GM12878 (cell line): ENCODE measurements at regions not wholly inside any gene's neighbourhood (a gene's known extent, or its start where the extent isn't known, plus 50 kb on each side); places are given as distances from the start of the nearest gene placed in this dataset.

ENCODE experiments used
- ATAC-seq: fragments of 200-7000 bp; cut with Tn5 transposase; 3 replicates; pipeline ENCODE4 v1.9.1; 2020; ENCODE audit warnings: mild to moderate bottlenecking, moderate library complexity
- BruUV-seq: library from RNA; stranded (reverse); fragments of 400-500 nt; replicated peaks from 2 replicates; lab custom pipeline; 2021; lab: Mats Ljungman, UMichigan
- CTCF ChIA-PET: fragments of 300-600 bp; sonication (Branson Sonifier 250); formaldehyde crosslinking; extraction: SDS; loops from one replicate; lab custom pipeline; 2021; ENCODE audit warnings: inconsistent platforms; lab: Yijun Ruan, JAX
- POLR2A ChIA-PET: fragments of 350-600 bp; formaldehyde crosslinking; extraction: SDS; loops from one replicate; lab custom pipeline; 2021; ENCODE audit warnings: inconsistent platforms; lab: Charles Lee
- RAD21 ChIA-PET: fragments of 300-600 bp; sonication (Branson Sonifier 250); formaldehyde crosslinking; loops from one replicate; lab custom pipeline; 2023; ENCODE audit warnings: antibody characterized with exemption; ENCODE audit not compliant: unreplicated experiment; lab: Charles Lee
- SMC1A ChIA-PET: fragments of 300-600 bp; sonication (Branson Sonifier 250); formaldehyde crosslinking; loops from one replicate; lab custom pipeline; 2023; ENCODE audit not compliant: unreplicated experiment, uncharacterized antibody; lab: Charles Lee
- DNase-seq: peaks from one replicate; pipeline ENCODE4 v3.0.0-alpha.2; 2011; ENCODE audit warnings: low read depth, low spot score
- FAIRE-seq: peaks from 3 replicates; lab custom pipeline; 2011; peaks lifted over from hg19 to GRCh38; lab: Jason Lieb, UNC
- H2AFZ ChIP-seq: 2 replicates; pipeline ENCODE4 v1.6.0; 2011; ENCODE audit warnings: low read depth, low read length, control low read depth; ENCODE audit not compliant: control insufficient read depth
- H3K27ac ChIP-seq: 2 replicates; pipeline ENCODE4 v1.5.1; 2011; ENCODE audit warnings: control low read depth; ENCODE audit not compliant: control insufficient read depth, insufficient read depth
- H3K27me3 ChIP-seq, 2 experiments: replicated peaks in 1 of 2; 2 replicates each; pipeline versions ENCODE4 v1.6.0 to v1.6.1; 2011; ENCODE audit warnings: low read length in 1 of 2; ENCODE audit not compliant: control insufficient read depth in 2 of 2, insufficient read depth in 2 of 2
- H3K36me3 ChIP-seq, 2 experiments: 2 replicates each; pipeline ENCODE4 v1.5.1; 2011; ENCODE audit warnings: low read length in 1 of 2; ENCODE audit not compliant: control insufficient read depth in 2 of 2, insufficient read depth in 2 of 2
- H3K4me1 ChIP-seq: 2 replicates; pipeline ENCODE4 v1.6.1; 2011; ENCODE audit warnings: mild to moderate bottlenecking, low read length, moderate library complexity, mixed read lengths; ENCODE audit not compliant: control insufficient read depth, insufficient read depth
- H3K4me2 ChIP-seq: 2 replicates; pipeline ENCODE4 v1.6.0; 2011; ENCODE audit warnings: control low read depth; ENCODE audit not compliant: control insufficient read depth, insufficient read depth
- H3K4me3 ChIP-seq: fragments of 200-600 bp; sonication (generic); 2 replicates; pipeline ENCODE4 v1.5.1; 2016
- H3K79me2 ChIP-seq: 2 replicates; pipeline ENCODE4 v1.6.0; 2011; ENCODE audit warnings: low read length; ENCODE audit not compliant: control insufficient read depth, insufficient read depth
- H3K9ac ChIP-seq: 2 replicates; pipeline ENCODE4 v1.8.0; 2011; ENCODE audit warnings: low read length, control low read depth, mixed read lengths; ENCODE audit not compliant: control insufficient read depth, insufficient read depth
- H3K9me3 ChIP-seq: replicated peaks from 3 replicates; pipeline ENCODE4 v1.5.1; 2011; ENCODE audit warnings: mild to moderate bottlenecking, low read length; ENCODE audit not compliant: control insufficient read depth, insufficient read depth
- H4K20me1 ChIP-seq: 2 replicates; pipeline ENCODE4 v1.6.0; 2011; ENCODE audit not compliant: control insufficient read depth, insufficient read depth
- BCLAF1 ChIP-seq: fragments of 450-650 bp; IDR thresholded peaks from 2 replicates; pipeline ENCODE4 v1.6.1; 2017; ENCODE audit warnings: antibody characterized with exemption, mild to moderate bottlenecking, moderate library complexity
- CBX5 ChIP-seq: sonication (generic); IDR thresholded peaks from 2 replicates; pipeline ENCODE4 v1.6.1; 2016; ENCODE audit warnings: low read depth, moderate library complexity, mild to moderate bottlenecking, inconsistent platforms
- IRF3 ChIP-seq: fragments of 450-650 bp; IDR thresholded peaks from 2 replicates; pipeline ENCODE4 v1.6.1; 2014; ENCODE audit warnings: mild to moderate bottlenecking
- KAT2A ChIP-seq: conservative IDR thresholded peaks from 2 replicates; pipeline ENCODE4 v1.6.1; 2011; ENCODE audit warnings: low read depth, low read length; ENCODE audit not compliant: control insufficient read depth
- MXI1 ChIP-seq: fragments of 150-350 bp; IDR thresholded peaks from 2 replicates; pipeline ENCODE4 v1.6.1; 2011; ENCODE audit warnings: low read depth, mild to moderate bottlenecking, inconsistent platforms, low read length, improper control_type of control experiment
- PKNOX1 ChIP-seq: fragments of 450-650 bp; IDR thresholded peaks from 2 replicates; pipeline ENCODE4 v1.6.1; 2016; ENCODE audit warnings: mild to moderate bottlenecking
- PML ChIP-seq: IDR thresholded peaks from 2 replicates; pipeline ENCODE4 v1.6.1; 2012; ENCODE audit warnings: low read length, inconsistent platforms
- SIN3A ChIP-seq: IDR thresholded peaks from 2 replicates; pipeline ENCODE4 v1.6.1; 2012; ENCODE audit warnings: low read depth, low read length, improper control_type of control experiment
- ZNF274 ChIP-seq: IDR thresholded peaks from one replicate; pipeline ENCODE4 v1.8.0; 2011; ENCODE audit not compliant: insufficient read length, insufficient read depth
- ZNF687 ChIP-seq: fragments of 450-650 bp; IDR thresholded peaks from 2 replicates; pipeline ENCODE4 v1.6.1; 2017; ENCODE audit warnings: mild to moderate bottlenecking, moderate library complexity
- WGBS: methylation state at CpG from one replicate; pipeline ENCODE4 v1.1.6; 2016; ENCODE audit warnings: low lambda C conversion rate; ENCODE audit not compliant: insufficient replicate concordance, insufficient coverage; ENCODE audit errors: missing lambda C conversion rate; 5-methylcytosine and 5-hydroxymethylcytosine counted together
- in situ Hi-C: fragments of 300-500 bp; cut with MboI; formaldehyde crosslinking; loops from 9 replicates; pipeline ENCODE4 v1.14.3; 2018; ENCODE audit warnings: mixed read lengths
- intact Hi-C: fragments of 100-400 bp; cut with micrococcal nuclease; formaldehyde crosslinking; loops from one replicate; pipeline ENCODE4 v1.14.2; 2022; ENCODE audit not compliant: unreplicated experiment

GRCh38 chr18:60875957-60876507, 457.2 kb upstream of the CDH20 start:
- no peak overlapping the region for H3K9ac ChIP-seq
- H3K9me3 ChIP-seq = no peaks in the 10 kb centered on the region
- POLR2A ChIA-PET = no interaction called here
- TF ChIP-seq ZNF687 (no peak), ZNF274 (no peak), BCLAF1 (no peak), IRF3 (no peak), MXI1 (no peak), KAT2A (no peak), CBX5 (no peak), PKNOX1 (no peak), PML (no peak), SIN3A (no peak)
- TF ChIP-seq, all 136 proteins: peak for 0
- WGBS = 49% methylated on average over 6 of the region's 6 CpGs
- H2AFZ ChIP-seq = no peak overlapping the region
- H4K20me1 ChIP-seq = no peaks in the 10 kb centered on the region
- no peaks in the 10 kb centered on the region for H3K79me2 ChIP-seq
- H3K4me1 ChIP-seq = no peaks in the 10 kb centered on the region
- intact Hi-C loops (no loop called here), in situ Hi-C loops (no loop called here)
- BruUV-seq = no TSS peak
- no peaks in the 10 kb centered on the region for H3K27me3 ChIP-seq
- H3K4me3 ChIP-seq = no peak overlapping the region
- no peaks in the 10 kb centered on the region for H3K36me3 ChIP-seq
- DNase-seq = no peak
- CTCF ChIA-PET = interaction anchor here (1.4 kb wide), 1 partner anchor 11 kb away, joined by 4 read pairs; no protein-coding TSS in a partner anchor
- ATAC-seq = no peak
- no peak overlapping the region for H3K4me2 ChIP-seq
- no peak overlapping the region for H3K27ac ChIP-seq
- FAIRE-seq = no peak
- RAD21 ChIA-PET = no interaction called here
- SMC1A ChIA-PET = no interaction called here
